ENCODE measurements at regions not wholly inside any gene's neighbourhood (a gene's known extent, or its start where the extent isn't known, plus 50 kb on each side); places are given as distances from the start of the nearest gene placed in this dataset.

DNA sequence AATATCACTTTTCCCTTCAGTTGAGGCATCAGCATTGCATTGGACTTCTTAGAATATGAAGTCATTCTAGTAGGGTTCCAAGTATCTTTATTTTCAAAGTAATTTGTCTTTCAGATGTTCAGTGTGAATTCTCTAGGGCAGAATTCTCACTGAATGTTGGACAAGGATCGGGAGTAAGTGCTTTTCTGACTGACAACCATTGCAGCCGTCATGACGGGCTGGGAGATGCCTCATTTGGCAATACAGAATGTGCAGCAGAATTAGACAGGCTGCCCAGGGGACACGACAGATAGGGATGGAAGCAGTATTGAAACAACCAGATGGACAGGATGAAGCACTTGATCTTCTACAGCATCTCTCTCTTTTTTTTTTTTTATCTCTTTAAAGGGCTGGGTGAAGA lies 129.0 kb downstream of the ICE1 start:
- ATAC-seq (no peak), DNase-seq (no peak)
- Histone ChIP-seq H3K4me3 (no peak overlapping the region), H3K36me3 (ENCODE audit: low read depth) (no peaks in the 10 kb centered on the region), H3K9me3 (no peaks in the 10 kb centered on the region), H3K4me1 (ENCODE audit: low read depth) (no peaks in the 10 kb centered on the region)
- intact Hi-C loops (cut with DNase I, micrococcal nuclease) = no loop called here
- TF ChIP-seq, protein P1, sequence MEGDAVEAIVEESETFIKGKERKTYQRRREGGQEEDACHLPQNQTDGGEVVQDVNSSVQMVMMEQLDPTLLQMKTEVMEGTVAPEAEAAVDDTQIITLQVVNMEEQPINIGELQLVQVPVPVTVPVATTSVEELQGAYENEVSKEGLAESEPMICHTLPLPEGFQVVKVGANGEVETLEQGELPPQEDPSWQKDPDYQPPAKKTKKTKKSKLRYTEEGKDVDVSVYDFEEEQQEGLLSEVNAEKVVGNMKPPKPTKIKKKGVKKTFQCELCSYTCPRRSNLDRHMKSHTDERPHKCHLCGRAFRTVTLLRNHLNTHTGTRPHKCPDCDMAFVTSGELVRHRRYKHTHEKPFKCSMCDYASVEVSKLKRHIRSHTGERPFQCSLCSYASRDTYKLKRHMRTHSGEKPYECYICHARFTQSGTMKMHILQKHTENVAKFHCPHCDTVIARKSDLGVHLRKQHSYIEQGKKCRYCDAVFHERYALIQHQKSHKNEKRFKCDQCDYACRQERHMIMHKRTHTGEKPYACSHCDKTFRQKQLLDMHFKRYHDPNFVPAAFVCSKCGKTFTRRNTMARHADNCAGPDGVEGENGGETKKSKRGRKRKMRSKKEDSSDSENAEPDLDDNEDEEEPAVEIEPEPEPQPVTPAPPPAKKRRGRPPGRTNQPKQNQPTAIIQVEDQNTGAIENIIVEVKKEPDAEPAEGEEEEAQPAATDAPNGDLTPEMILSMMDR (IDR thresholded peaks at IDR 0.05) = no peak

DNA sequence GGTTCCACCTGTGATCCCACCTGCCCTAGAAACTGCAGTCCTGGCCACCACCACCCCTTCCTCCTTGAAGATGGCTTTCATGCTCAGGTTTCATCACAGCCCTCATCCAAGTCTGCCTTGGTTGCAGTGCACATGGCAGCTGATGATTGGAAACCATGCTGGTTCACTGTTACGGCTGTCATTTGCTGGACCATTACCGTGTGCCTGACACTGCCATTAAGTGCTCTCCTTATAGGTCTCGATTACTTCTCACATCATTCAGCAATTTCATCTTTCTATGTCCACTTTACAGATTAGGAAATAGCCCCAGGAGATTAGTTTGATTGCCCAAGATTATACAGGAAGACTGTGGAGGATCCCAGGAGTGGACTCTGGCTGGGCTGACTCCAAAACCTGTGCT lies 123.9 kb downstream of the ICE1 start:
- TF ChIP-seq, protein P1 (IDR thresholded peaks at IDR 0.05) = no peak
- Histone ChIP-seq H3K4me3 (no peak overlapping the region), H3K36me3 (ENCODE audit: low read depth) (no peaks in the 10 kb centered on the region), H3K9me3 (no peaks in the 10 kb centered on the region), H3K4me1 (ENCODE audit: low read depth) (no peaks in the 10 kb centered on the region)
- ATAC-seq (no peak), DNase-seq (no peak)
- intact Hi-C loops (cut with DNase I, micrococcal nuclease) = no loop called here

DNA sequence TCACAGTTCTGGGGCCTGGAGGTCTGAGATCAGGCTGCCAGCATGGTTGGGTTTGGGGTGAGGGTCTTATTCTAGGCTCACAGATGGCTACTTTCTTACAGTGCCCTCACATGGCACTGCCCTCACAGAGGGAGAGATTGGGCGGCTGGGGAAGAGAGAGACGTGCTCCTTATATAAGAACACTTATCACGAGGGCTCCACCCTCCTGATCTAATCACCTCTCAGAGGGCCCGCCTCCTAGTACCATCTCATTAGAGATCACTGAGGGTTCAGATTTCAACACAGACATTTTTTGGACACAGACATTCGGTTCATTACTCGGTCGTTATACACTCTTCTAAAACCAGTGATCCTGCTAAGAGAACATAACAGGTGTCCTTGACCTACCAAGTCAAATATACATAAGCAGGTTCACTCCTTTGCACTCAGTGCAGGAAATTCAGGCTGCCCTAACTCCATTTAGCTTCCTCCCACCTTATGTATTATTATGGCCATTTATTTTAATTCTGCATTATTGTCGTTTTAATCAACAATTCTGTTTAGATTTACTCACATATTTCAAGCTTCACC lies 121.7 kb downstream of the ICE1 start:
- ATAC-seq (no peak), DNase-seq (no peak)
- intact Hi-C loops (cut with DNase I, micrococcal nuclease) = no loop called here
- H3K36me3 ChIP-seq (ENCODE audit: low read depth) = no peaks in the 10 kb centered on the region
- no peaks in the 10 kb centered on the region for H3K4me1 ChIP-seq (ENCODE audit: low read depth)
- no peaks in the 10 kb centered on the region for H3K9me3 ChIP-seq
- no peak overlapping the region for H3K4me3 ChIP-seq
- TF ChIP-seq, protein P1 (IDR thresholded peaks at IDR 0.05) = no peak

DNA sequence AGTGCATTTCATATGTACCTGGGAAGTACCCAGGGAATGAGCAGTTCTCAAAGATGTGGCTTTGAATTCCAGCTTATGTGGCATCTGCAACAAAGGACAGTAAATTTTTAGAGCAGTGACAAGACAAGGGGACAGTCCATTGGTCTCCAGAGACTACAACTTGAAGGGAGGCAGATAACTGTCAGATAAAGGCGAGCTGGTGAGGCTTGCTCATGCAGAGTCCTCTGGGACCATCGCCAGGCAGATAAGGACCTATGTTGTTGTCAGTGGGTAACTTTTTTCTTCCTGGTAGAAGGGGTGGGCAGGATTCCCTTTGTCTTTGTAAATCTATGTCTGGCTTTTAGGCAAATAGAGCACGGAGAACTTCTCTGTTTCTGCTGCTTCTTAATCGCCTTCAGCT lies 120.2 kb downstream of the ICE1 start:
- TF ChIP-seq, protein P1 (IDR thresholded peaks at IDR 0.05) = no peak
- Histone ChIP-seq H3K4me1 (ENCODE audit: low read depth) (no peaks in the 10 kb centered on the region), H3K9me3 (no peaks in the 10 kb centered on the region), H3K36me3 (ENCODE audit: low read depth) (no peaks in the 10 kb centered on the region), H3K4me3 (no peak overlapping the region)
- intact Hi-C loops (cut with DNase I, micrococcal nuclease) = no loop called here
- ATAC-seq (no peak), DNase-seq (no peak)

DNA sequence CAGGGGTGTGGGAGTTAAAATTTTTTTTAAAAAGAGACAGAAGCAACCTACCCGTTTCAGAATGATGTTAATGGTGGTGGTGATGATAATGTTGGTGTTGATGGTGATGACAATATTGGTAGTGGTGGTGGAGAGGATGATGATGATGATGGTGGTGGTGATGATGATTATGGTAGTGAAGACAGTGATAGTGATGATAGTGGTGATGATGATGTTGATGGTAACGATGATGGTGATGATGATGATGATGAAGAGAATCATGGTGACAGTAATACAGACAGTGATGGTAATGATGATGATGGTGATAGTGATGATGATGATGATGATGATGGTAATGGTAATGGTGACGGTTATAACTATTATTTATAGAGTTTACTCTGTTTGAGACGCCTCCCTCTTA lies 117.6 kb downstream of the ICE1 start:
- no peaks in the 10 kb centered on the region for H3K36me3 ChIP-seq (ENCODE audit: low read depth)
- TF ChIP-seq, protein P1 (IDR thresholded peaks at IDR 0.05) = no peak
- H3K4me1 ChIP-seq (ENCODE audit: low read depth) = no peaks in the 10 kb centered on the region
- intact Hi-C loops (cut with DNase I, micrococcal nuclease) = no loop called here
- no peak for ATAC-seq
- no peaks in the 10 kb centered on the region for H3K9me3 ChIP-seq
- no peak overlapping the region for H3K4me3 ChIP-seq
- no peak for DNase-seq

Measured in mucosa of descending colon (tissue), 3 donors.